Neural progenitor cell (in vitro differentiated cells): ENCODE measurements at regions not wholly inside any gene's neighbourhood (a gene's known extent, or its start where the extent isn't known, plus 50 kb on each side); places are given as distances from the start of the nearest gene placed in this dataset.

Source experiments
- CTCF ChIP-seq: fragments of 200-600 bp; sonication (generic); IDR thresholded peaks from 2 replicates; pipeline ENCODE4 v1.5.1; 2017; ENCODE audit warnings: antibody characterized with exemption, mild to moderate bottlenecking
- EZH2 ChIP-seq: fragments of 200-600 bp; sonication (generic); IDR thresholded peaks from 2 replicates; pipeline ENCODE4 v1.6.1; 2017; ENCODE audit warnings: antibody characterized with exemption, mild to moderate bottlenecking, moderate library complexity
- EZH2phosphoT487 ChIP-seq: fragments of 200-600 bp; sonication (generic); IDR thresholded peaks from 2 replicates; pipeline ENCODE4 v1.6.1; 2017; ENCODE audit warnings: antibody characterized with exemption

DNA sequence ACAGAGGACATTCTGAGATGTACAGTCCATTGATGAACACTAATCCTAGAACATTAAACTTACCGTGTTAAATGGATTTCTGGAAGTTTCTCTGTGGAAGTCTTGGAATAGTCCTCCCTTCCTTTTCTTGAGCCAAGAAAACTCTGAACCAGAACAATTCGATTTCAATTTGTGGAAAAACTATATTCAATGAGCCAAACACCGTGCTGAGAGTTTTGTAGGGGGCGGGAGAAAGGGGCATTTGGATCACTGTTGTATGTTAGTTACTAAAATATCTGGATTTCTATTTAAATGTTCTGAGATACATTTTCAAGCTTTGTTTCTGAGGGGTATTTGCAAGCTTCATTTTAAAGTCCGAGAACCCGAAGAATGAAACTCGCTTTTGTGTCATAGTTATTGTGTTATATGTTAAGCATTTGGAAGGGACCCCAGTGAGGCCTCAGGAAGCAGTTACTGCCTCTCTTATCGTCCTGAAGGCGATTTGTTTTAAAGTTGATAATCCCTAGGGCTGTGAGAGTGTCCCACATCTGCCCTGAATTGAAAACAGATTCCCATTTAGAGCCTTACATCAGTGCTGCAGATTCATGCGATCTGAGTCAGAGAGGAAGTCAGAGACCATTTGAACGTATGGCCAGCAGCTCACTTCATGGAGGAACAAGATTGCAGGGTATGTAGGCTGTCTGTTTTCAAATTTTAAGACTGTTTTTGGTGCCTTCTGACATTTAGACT is 70.8 kb upstream of the SASH1 start:
- TF ChIP-seq EZH2 = no peak
- no peak for TF ChIP-seq CTCF
- no peak for TF ChIP-seq EZH2phosphoT487
